ENCODE measurements at regions not wholly inside any gene's neighbourhood (a gene's known extent, or its start where the extent isn't known, plus 50 kb on each side); places are given as distances from the start of the nearest gene placed in this dataset.

- no peaks in the 10 kb centered on the region for H3K36me3 ChIP-seq (ENCODE audit: control insufficient read depth, insufficient read depth, low read length)
- H3K4me3 ChIP-seq (ENCODE audit: low read depth in 2 of 2, low read length in 2 of 2), result no peak overlapping the region
- intact Hi-C loops (cut with micrococcal nuclease; ENCODE audit: unreplicated experiment) (no loop called here), in situ Hi-C loops (cut with HindIII; ENCODE audit: low pct_unique_long_range_greater_than_20kb, low sequenced_read_pairs) (no loop called here)
- H3K4me1 ChIP-seq (ENCODE audit: control insufficient read depth, insufficient read depth, low read length), result no peaks in the 10 kb centered on the region
- BruUV-seq (replicated peaks), result no TSS peak
- TF ChIP-seq SIN3A (IDR thresholded peaks at IDR 0.05; ENCODE audit: borderline replicate concordance, insufficient read depth, low read depth, low read length) (no peak), CTCF (IDR thresholded peaks at IDR 0.05) (no peak), TCF7L2 (IDR thresholded peaks at IDR 0.05; ENCODE audit: low read depth, low read length) (no peak), REST (IDR thresholded peaks at IDR 0.05; ENCODE audit: insufficient read depth in 1 of 2, low read depth in 2 of 2, low read length in 1 of 2) (no peak), POLR2AphosphoS5 (IDR thresholded peaks at IDR 0.05; ENCODE audit: low read depth, low read length) (no peak)
- DNase-seq (ENCODE audit: low read depth, low spot score) (no peak), ATAC-seq (no peak)
- ChIA-PET POLR2A (no interaction called here), CTCF (no interaction called here)
- H3K27ac ChIP-seq (ENCODE audit: low read length), result no peak overlapping the region
- no peaks in the 10 kb centered on the region for H3K9me3 ChIP-seq (ENCODE audit: control insufficient read depth, insufficient read depth, low read depth, low read length)
- H3K27me3 ChIP-seq (ENCODE audit: control insufficient read depth, insufficient read depth, low read length), result no peaks in the 10 kb centered on the region
Observed at GRCh38 chr6:137782166-137783039, 84.7 kb upstream of the TNFAIP3 start.

GRCh38 chr6:137783710-137784109, 83.3 kb upstream of the TNFAIP3 start:
- Histone ChIP-seq H3K4me1 (ENCODE audit: control insufficient read depth, insufficient read depth, low read length) (no peaks in the 10 kb centered on the region), H3K27ac (ENCODE audit: low read length) (no peak overlapping the region), H3K9me3 (ENCODE audit: control insufficient read depth, insufficient read depth, low read depth, low read length) (no peaks in the 10 kb centered on the region), H3K36me3 (ENCODE audit: control insufficient read depth, insufficient read depth, low read length) (no peaks in the 10 kb centered on the region), H3K4me3 (ENCODE audit: low read depth in 2 of 2, low read length in 2 of 2) (no peak overlapping the region), H3K27me3 (ENCODE audit: control insufficient read depth, insufficient read depth, low read length) (no peaks in the 10 kb centered on the region)
- intact Hi-C loops (cut with micrococcal nuclease; ENCODE audit: unreplicated experiment) (no loop called here), in situ Hi-C loops (cut with HindIII; ENCODE audit: low pct_unique_long_range_greater_than_20kb, low sequenced_read_pairs) (no loop called here)
- CTCF ChIA-PET, result no interaction called here
- DNase-seq (ENCODE audit: low read depth, low spot score) (no peak), ATAC-seq (no peak)
- POLR2A ChIA-PET, result no interaction called here
- no TSS peak for BruUV-seq (replicated peaks)
- no peak for TF ChIP-seq POLR2AphosphoS5 (IDR thresholded peaks at IDR 0.05; ENCODE audit: low read depth, low read length)
- TF ChIP-seq CTCF (IDR thresholded peaks at IDR 0.05), result no peak
- TF ChIP-seq SIN3A (IDR thresholded peaks at IDR 0.05; ENCODE audit: borderline replicate concordance, insufficient read depth, low read depth, low read length), result no peak

All from Panc1 (cell line).